SK-MEL-5 (cell line): ENCODE measurements at regions not wholly inside any gene's neighbourhood (a gene's known extent, or its start where the extent isn't known, plus 50 kb on each side); places are given as distances from the start of the nearest gene placed in this dataset.
"Not testable (repeated sequence)": the region's sequence is repeated elsewhere in the genome, so short reads cannot be mapped to it uniquely, and the experiment has no call there.

Experiments used
- DNase-seq: peaks from one replicate; pipeline ENCODE4 v3.0.0-alpha.2; 2016; ENCODE audit warnings: low read depth, low spot score
- in situ Hi-C: cut with HindIII; loops from 2 replicates; pipeline ENCODE4 v1.10.0; 2016; ENCODE audit warnings: low sequenced_read_pairs, high pct_unique_total_duplicates, low pct_unique_long_range_greater_than_20kb

DNA sequence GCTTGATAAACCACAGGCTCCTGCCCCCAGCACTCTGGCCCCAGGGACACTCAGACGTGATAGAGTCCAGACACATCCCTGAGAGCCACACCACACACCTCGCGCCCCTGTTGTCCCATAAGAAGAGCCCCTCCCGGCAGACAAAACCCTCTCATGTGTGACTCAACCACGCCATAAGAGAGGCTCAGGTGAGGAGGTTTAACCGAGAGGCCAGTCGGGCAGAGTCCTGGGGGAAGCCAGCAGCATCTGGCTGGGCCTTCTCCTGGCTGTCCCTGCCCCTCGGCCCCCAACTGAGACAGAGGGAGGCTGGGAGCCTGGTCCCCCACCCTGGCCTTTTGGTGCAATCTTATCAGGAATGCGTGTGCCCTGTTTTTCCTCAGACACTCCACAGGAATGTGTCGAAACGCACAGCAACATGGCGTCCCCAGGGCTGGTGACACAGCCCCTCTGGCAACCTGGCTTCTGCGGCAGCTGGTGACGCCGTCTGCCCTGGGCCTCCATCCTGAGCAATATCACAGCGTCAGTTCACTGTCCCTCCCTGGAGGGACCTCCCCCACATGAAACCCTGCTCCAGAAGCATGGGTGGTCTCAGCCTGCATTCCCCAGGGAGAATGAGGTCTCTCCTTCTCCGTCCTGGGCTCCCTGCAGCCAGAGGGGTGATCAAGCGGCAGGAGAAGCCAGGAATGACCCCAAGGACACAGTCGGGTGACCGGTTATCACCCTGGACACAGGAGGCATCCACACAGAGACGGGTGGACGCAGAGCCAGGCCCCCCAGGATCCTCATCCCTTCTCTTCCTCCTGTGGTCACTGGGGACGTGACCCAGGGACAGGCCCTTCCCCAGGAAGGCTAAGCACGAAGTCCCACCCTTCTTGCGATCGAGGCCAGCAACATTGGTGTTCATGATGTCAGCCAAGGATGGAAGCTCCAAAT is 156.6 kb upstream of the AFDN start:
- no peak for DNase-seq
- in situ Hi-C loops: no loop called here

GRCh38 chr6:167670938-167671338 is 155.8 kb upstream of the AFDN start:
- in situ Hi-C loops: no loop called here
- DNase-seq: no peak

DNA sequence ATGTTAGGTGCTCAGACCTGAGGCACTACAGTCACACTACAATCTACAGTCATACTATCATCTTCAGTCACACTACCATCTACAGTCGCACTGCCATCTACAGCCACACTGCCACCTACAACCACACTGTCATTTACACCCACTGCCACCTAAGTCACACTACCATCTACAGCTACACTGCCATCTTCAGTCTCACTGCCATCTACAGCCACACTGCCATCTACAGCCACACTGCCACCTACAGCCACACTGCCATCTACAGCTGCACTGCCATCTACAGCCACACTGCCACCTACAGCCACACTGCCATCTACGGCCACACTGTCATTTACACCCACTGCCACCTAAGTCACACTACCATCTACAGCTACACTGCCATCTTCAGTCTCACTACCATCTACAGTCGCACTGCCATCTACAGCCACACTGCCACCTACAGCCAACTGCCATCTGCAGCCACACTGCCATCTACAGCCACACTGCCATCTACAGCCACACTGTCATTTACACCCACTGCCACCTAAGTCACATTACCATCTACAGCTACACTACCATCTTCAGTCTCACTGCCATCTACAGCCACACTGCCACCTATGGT is 155.2 kb upstream of the AFDN start:
- in situ Hi-C loops, DNase-seq: not testable (repeated sequence)

DNA sequence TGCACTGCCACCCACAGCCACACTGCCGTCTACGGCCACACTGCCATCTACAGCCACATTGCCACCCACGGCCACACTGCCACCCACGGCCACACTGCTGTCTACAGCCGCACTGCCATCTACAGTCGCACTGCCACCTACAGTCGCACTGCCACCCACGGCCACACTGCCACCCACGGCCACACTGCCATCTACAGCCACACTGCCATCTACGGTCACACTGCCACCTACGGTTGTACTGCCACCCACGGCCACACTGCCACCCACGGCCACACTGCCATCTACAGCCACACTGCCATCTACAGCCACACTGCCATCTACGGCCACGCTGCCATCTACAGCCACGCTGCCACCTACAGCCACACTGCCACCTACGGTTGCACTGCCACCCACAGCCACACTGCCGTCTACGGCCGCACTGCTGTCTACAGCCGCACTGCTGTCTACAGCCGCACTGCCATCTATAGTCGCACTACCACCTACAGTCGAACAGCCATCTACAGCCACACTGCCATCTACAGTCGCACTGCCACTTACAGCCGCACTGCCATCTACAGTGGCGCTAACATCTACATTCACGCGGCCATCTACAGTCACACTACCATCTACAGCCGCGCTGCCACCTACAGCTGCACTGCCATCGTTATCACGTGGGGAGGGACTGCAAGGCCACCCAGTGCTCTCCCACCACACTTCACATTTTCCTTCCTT is 154.6 kb upstream of the AFDN start:
- DNase-seq: no peak
- in situ Hi-C loops: no loop called here

DNA sequence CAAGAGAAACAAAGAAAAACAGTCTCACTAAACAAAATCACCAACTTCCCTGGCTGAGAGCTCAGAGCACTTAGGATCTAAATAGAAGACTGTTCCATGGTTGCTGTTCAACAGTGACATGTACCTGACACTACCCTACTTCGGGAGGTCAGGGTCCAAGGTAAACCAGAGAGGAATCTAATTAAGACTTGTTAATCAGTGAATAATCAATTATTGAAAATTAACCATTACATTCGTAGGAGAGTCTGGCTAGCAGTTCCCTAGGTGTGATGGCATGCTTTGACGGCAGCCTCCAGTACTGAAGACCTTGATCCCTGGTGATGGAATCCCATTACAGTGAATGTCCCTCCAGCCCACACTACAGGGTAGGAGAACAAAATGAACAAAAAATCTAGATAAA is 154.0 kb upstream of the AFDN start:
- in situ Hi-C loops: no loop called here
- DNase-seq: no peak

GRCh38 chr6:167673946-167674345 is 152.8 kb upstream of the AFDN start:
- no peak for DNase-seq
- in situ Hi-C loops: no loop called here

GRCh38 chr6:167674486-167674885 is 152.2 kb upstream of the AFDN start:
- no peak for DNase-seq
- in situ Hi-C loops: no loop called here

- in situ Hi-C loops: no loop called here
- DNase-seq: no peak
Measured at GRCh38 chr6:167676000-167676665, 150.6 kb upstream of the AFDN start.

GRCh38 chr6:167676666-167677421 is 149.9 kb upstream of the AFDN start:
- in situ Hi-C loops: no loop called here
- no peak for DNase-seq

- no peak for DNase-seq
- in situ Hi-C loops: no loop called here
Measured at GRCh38 chr6:167677422-167677789, 149.3 kb upstream of the AFDN start.

DNA sequence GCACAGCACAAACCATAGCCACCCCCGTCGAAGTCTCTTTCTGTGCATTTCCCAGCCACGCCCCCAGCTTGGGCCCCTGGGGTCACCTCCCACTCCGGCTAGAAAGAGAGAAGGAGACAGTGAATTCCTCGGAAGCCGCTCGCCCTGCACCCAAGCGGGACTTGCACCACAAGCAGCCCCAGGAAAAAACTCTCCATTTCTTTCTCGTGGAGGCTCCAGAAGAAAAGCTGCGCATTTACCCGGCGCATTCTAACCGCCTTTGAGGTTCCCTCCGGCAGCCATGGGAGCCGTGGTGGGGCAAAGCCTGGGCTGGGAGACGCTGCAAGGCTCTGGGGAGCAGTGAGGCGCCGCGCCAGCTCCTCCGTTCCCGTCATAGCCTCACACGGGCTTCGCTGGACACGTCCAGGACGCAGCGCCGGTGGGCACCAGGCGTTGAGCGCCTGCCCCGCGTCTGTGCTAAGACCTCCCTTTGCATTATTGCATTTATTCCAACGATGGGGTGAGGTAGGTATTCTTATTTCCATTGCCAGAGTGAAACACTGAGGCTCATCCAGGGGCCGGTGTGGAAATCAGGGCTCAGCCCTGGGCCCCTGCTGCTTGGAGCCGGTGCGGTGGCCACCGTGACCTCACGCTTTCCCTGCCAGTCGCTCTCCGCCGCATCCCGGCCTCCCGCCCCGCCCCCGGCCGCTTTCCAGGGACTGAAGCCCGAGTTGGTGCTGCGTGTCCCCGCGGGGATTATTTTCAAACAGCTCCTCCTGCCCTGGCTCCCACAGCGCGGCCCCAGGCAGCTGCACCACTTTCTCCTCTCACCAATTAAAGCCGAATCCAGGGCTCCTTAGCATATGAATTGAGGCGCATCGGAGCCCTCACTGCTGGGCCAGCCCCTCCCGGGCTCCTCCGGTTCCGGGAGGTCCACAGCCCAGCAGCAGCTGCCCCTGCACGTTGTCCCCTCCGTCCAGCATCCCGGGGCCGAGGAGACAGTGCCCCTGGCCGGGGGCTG is 148.3 kb upstream of the AFDN start:
- in situ Hi-C loops: no loop called here
- DNase-seq: no peak

DNA sequence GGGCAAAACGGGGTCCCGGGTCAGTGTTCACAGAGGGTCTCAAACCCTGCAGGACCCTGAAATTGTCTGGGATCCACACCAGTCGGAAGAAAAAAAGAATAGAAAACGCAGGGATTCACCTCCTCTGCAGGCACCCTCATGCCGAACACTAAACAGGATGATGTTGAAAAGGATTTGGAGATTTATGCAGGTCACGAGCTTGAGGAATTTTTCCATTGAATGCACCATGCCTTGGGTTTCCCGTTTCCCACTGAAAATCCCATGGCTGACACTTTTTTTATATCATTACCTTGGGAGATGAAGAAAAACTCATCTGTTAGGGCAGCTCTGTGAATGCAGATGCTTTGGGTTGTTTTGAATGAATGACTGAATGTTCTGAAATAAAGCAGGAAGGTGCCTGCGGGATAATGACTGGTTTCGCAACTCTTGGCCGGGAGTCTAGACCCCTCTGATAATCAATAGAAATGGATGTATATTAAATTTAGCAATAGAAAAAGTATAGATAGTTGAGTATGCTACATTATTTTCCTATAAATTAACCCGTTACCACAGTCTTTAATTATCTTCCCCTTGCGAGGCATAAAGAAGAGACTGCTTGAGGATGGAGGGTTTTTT is 147.5 kb upstream of the AFDN start:
- no peak for DNase-seq
- in situ Hi-C loops: no loop called here

DNA sequence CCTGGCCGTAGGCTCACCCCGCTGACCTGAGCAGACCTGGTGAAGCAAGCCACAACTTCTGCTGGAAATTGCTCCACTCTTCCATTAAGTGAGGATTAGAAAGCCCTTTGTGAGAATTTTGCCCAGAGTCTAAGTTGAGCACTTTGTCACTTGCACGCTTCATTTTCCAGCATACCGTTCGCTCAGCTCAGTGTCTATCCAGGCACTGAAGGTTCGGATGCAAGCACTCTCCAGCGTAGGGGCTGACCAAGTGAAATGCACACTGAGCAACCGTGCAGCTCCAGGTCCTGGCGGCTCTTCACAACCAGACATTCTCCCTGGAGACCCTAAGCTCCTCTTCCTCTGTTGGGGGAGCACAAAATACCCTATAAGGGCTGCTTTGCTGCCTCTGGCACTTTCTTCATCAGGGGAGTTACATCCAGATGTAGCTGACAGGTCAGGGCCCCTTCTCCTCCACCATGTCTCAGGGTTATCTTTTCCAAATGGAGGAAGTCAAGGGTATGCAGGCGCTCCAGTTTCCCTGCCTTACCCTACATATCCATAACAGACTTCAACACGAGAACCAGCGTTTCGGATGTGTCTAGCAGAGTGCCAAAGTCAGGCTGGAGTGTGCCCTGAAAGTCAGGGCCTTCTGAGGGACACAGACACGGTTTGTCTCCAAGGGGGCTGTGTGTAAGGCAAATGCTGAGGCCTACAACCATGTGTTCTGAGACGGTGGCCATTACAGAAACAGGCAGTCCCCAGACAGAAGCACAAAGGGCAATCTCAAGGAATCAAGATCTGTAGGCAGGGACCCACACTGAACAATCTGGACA is 146.7 kb upstream of the AFDN start:
- DNase-seq: no peak
- in situ Hi-C loops: no loop called here

DNA sequence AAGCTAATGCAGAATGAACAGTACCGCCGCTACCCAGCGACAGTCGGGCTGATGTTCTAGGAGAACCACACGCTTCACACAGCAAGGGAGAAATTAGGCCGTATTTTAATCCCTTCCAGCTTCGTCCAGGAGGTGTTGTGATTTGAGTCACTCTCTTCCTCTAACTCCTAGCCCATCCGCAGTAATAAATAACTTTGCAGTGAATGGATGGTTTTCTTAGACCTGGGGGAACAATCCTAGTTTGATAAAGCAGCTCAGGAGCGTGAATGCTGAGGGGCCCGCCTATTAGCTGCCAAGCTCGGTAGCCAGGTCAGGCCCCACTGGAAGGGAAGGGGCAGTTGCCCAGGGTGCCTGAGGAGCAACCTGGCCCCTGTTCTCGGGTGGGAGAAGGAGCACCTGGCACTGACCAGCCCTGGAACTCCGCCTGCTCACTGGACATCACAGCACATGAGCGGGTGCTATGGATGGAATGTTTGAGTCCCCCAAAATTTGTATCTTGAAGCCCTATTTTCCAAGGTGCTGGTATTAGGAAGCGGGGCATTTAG is 146.0 kb upstream of the AFDN start:
- in situ Hi-C loops: no loop called here

GRCh38 chr6:167682125-167682524 is 144.6 kb upstream of the AFDN start:
- in situ Hi-C loops: no loop called here
- DNase-seq: no peak

More for the DNA sequence above, 146.0 kb upstream of the AFDN start:
- DNase-seq: no peak
